DND-41 (cell line): ENCODE measurements at regions not wholly inside any gene's neighbourhood (a gene's known extent, or its start where the extent isn't known, plus 50 kb on each side); places are given as distances from the start of the nearest gene placed in this dataset.

Experiments used
- ATAC-seq: fragments of 200-7000 bp; cut with Tn5 transposase; 3 replicates; pipeline ENCODE4 v1.9.1; 2021; ENCODE audit warnings: low read depth; ENCODE audit not compliant: insufficient read depth
- DNase-seq: peaks from one replicate; pipeline ENCODE4 v3.0.0-alpha.2; 2020
- H2AFZ ChIP-seq: 2 replicates; pipeline ENCODE4 v1.6.0; 2012; ENCODE audit warnings: low read depth, low read length
- H3K27ac ChIP-seq: 2 replicates; pipeline ENCODE4 v1.5.1; 2012; ENCODE audit warnings: low read length, inconsistent platforms
- H3K27me3 ChIP-seq: fragments of 200-600 bp; sonication (generic); 2 replicates; pipeline ENCODE4 v1.6.0; 2012; ENCODE audit warnings: low read length, mild to moderate bottlenecking, inconsistent platforms; ENCODE audit not compliant: insufficient read depth, poor library complexity
- H3K36me3 ChIP-seq: 2 replicates; pipeline ENCODE4 v1.5.1; 2012; ENCODE audit warnings: low read length, inconsistent platforms; ENCODE audit not compliant: insufficient read depth
- H3K4me1 ChIP-seq: 2 replicates; pipeline ENCODE4 v1.5.1; 2012; ENCODE audit warnings: mild to moderate bottlenecking, low read length; ENCODE audit not compliant: insufficient read depth
- H3K4me2 ChIP-seq: 2 replicates; pipeline ENCODE4 v1.6.0; 2012; ENCODE audit warnings: mild to moderate bottlenecking, moderate library complexity, low read length, inconsistent platforms; ENCODE audit not compliant: insufficient read depth
- H3K4me3 ChIP-seq, 2 experiments: fragments of 200-600 bp in 1 of 2; shearing (Covaris generic) in 1 of 2; 2 replicates each; pipeline ENCODE4 v1.5.1; 2012 to 2016; ENCODE audit warnings: inconsistent platforms in 2 of 2, low read length in 2 of 2, mild to moderate bottlenecking in 2 of 2, low read depth in 1 of 2, moderate library complexity in 1 of 2
- H3K79me2 ChIP-seq: 2 replicates; pipeline ENCODE4 v1.6.0; 2012; ENCODE audit warnings: low read length, inconsistent platforms; ENCODE audit not compliant: insufficient read depth
- H3K9ac ChIP-seq: 2 replicates; pipeline ENCODE4 v1.6.0; 2012; ENCODE audit warnings: low read depth, mild to moderate bottlenecking, inconsistent platforms, low read length, moderate library complexity
- H3K9me3 ChIP-seq: 2 replicates; pipeline ENCODE4 v1.5.1; 2012; ENCODE audit warnings: low read length, moderate library complexity, mild to moderate bottlenecking, inconsistent platforms; ENCODE audit not compliant: insufficient read depth, severe bottlenecking
- H4K20me1 ChIP-seq: 2 replicates; pipeline ENCODE4 v1.6.0; 2012; ENCODE audit warnings: low read length; ENCODE audit not compliant: insufficient read depth
- EZH2 ChIP-seq: IDR thresholded peaks from 3 replicates; pipeline ENCODE4 v1.6.1; 2012; ENCODE audit warnings: borderline replicate concordance, low read depth, mild to moderate bottlenecking, moderate library complexity, low read length, inconsistent platforms; ENCODE audit not compliant: severe bottlenecking
- TF ChIP-seq, protein P1 (sequence below): IDR thresholded peaks from 2 replicates; pipeline ENCODE4 v1.5.1; 2012; ENCODE audit warnings: borderline replicate concordance, low read length, moderate library complexity, mild to moderate bottlenecking; ENCODE audit not compliant: poor library complexity, severe bottlenecking; ENCODE audit errors: extremely low read depth

DNA sequence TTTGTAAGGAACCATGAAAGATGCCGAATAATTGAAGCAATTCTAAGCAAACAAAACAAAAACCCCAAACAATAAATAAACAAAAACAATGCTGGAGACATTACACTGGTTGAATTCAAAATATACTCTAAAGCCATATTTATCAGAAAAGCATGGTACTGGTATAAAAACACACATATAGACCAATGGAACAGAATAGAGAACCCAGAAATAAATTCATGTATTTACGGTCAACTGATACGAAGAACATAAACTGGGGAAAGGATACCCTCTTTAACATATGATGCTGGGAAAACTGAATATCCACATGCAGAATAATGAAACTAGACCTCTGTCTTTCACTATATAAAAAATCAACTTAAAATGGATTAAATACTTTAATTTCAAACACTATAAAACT lies 214.3 kb upstream of the PDZRN3 start:
- no peak overlapping the region for H3K4me2 ChIP-seq
- no peaks in the 10 kb centered on the region for H3K79me2 ChIP-seq
- TF ChIP-seq, protein P1, sequence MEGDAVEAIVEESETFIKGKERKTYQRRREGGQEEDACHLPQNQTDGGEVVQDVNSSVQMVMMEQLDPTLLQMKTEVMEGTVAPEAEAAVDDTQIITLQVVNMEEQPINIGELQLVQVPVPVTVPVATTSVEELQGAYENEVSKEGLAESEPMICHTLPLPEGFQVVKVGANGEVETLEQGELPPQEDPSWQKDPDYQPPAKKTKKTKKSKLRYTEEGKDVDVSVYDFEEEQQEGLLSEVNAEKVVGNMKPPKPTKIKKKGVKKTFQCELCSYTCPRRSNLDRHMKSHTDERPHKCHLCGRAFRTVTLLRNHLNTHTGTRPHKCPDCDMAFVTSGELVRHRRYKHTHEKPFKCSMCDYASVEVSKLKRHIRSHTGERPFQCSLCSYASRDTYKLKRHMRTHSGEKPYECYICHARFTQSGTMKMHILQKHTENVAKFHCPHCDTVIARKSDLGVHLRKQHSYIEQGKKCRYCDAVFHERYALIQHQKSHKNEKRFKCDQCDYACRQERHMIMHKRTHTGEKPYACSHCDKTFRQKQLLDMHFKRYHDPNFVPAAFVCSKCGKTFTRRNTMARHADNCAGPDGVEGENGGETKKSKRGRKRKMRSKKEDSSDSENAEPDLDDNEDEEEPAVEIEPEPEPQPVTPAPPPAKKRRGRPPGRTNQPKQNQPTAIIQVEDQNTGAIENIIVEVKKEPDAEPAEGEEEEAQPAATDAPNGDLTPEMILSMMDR: no peak
- no peak for TF ChIP-seq EZH2
- H3K4me1 ChIP-seq: no peaks in the 10 kb centered on the region
- no peak overlapping the region for H3K9ac ChIP-seq
- ATAC-seq: no peak
- DNase-seq: no peak
- no peak overlapping the region for H3K27ac ChIP-seq
- no peaks in the 10 kb centered on the region for H3K9me3 ChIP-seq
- H3K4me3 ChIP-seq: no peak overlapping the region
- H2AFZ ChIP-seq: no peak overlapping the region
- no peaks in the 10 kb centered on the region for H3K36me3 ChIP-seq
- no peaks in the 10 kb centered on the region for H4K20me1 ChIP-seq
- no peaks in the 10 kb centered on the region for H3K27me3 ChIP-seq

GRCh38 chr3:73835945-73836344 lies 211.2 kb upstream of the PDZRN3 start:
- Histone ChIP-seq H3K36me3 (no peaks in the 10 kb centered on the region), H3K79me2 (no peaks in the 10 kb centered on the region), H3K4me3 (no peak overlapping the region), H4K20me1 (no peaks in the 10 kb centered on the region), H2AFZ (no peak overlapping the region), H3K9me3 (no peaks in the 10 kb centered on the region), H3K27me3 (no peaks in the 10 kb centered on the region), H3K9ac (no peak overlapping the region), H3K4me1 (no peaks in the 10 kb centered on the region), H3K27ac (no peak overlapping the region), H3K4me2 (no peak overlapping the region)
- ATAC-seq (no peak), DNase-seq (no peak)
- TF ChIP-seq, protein P1: no peak
- no peak for TF ChIP-seq EZH2

DNA sequence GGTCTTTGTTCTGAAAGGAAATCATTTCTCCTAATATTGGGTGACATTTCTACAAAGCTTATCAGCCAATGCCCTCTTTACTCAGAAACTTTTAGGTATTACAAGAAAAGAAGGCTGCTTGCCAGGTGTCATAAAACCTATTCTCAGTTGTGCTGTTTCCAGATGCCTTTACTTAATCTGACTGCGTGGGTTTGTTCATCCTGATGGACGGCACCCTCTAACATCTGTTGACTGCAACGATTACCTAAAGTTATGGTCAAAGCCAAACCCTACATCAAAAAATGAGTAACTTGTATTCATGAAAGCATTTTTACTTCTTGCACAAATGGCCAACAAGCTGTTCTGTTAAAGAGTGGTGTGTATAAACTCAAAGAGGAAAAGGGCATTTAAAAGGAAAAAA lies 207.7 kb upstream of the PDZRN3 start:
- no peak overlapping the region for H3K4me2 ChIP-seq
- no peaks in the 10 kb centered on the region for H3K36me3 ChIP-seq
- ATAC-seq (no peak), DNase-seq (no peak)
- TF ChIP-seq, protein P1: no peak
- TF ChIP-seq EZH2: no peak
- no peak overlapping the region for H3K4me3 ChIP-seq
- no peaks in the 10 kb centered on the region for H3K79me2 ChIP-seq
- H3K27me3 ChIP-seq: no peaks in the 10 kb centered on the region
- H3K27ac ChIP-seq: no peak overlapping the region
- H2AFZ ChIP-seq: no peak overlapping the region
- H3K9me3 ChIP-seq: no peaks in the 10 kb centered on the region
- H3K4me1 ChIP-seq: no peaks in the 10 kb centered on the region
- H3K9ac ChIP-seq: no peak overlapping the region
- no peaks in the 10 kb centered on the region for H4K20me1 ChIP-seq

- H3K9ac ChIP-seq: no peak overlapping the region
- no peaks in the 10 kb centered on the region for H3K36me3 ChIP-seq
- H3K79me2 ChIP-seq: no peaks in the 10 kb centered on the region
- H3K4me1 ChIP-seq: no peaks in the 10 kb centered on the region
- H3K9me3 ChIP-seq: no peaks in the 10 kb centered on the region
- no peaks in the 10 kb centered on the region for H3K27me3 ChIP-seq
- H2AFZ ChIP-seq: no peak overlapping the region
- TF ChIP-seq, protein P1: no peak
- no peak for TF ChIP-seq EZH2
- no peak for ATAC-seq
- DNase-seq: no peak
- no peak overlapping the region for H3K4me2 ChIP-seq
- no peak overlapping the region for H3K27ac ChIP-seq
- no peaks in the 10 kb centered on the region for H4K20me1 ChIP-seq
- H3K4me3 ChIP-seq: no peak overlapping the region
Measured at GRCh38 chr3:73828348-73828747, 203.6 kb upstream of the PDZRN3 start.
